Nephron progenitor cell (in vitro differentiated cells): ENCODE measurements at regions not wholly inside any gene's neighbourhood (a gene's known extent, or its start where the extent isn't known, plus 50 kb on each side); places are given as distances from the start of the nearest gene placed in this dataset.

Experiments used
- DNase-seq: peaks from one replicate; pipeline ENCODE4 v3.0.0; 2021
- H3K27ac Mint-ChIP-seq: 2 replicates; pipeline ENCODE4 v1.8.0; 2021; ENCODE audit warnings: mild to moderate bottlenecking, moderate library complexity, mixed read lengths
- H3K27me3 Mint-ChIP-seq: 2 replicates; pipeline ENCODE4 v1.8.0; 2021; ENCODE audit warnings: mild to moderate bottlenecking, low read depth, mixed read lengths; ENCODE audit not compliant: poor library complexity
- H3K36me3 Mint-ChIP-seq: 2 replicates; pipeline ENCODE4 v1.8.0; 2021; ENCODE audit warnings: low read depth, mixed read lengths
- H3K4me1 Mint-ChIP-seq: 2 replicates; pipeline ENCODE4 v1.8.0; 2021; ENCODE audit warnings: mixed read lengths
- H3K4me3 Mint-ChIP-seq: 2 replicates; pipeline ENCODE4 v1.8.0; 2021; ENCODE audit warnings: mild to moderate bottlenecking, moderate library complexity, mixed read lengths
- H3K9me3 Mint-ChIP-seq: 2 replicates; pipeline ENCODE4 v1.8.0; 2021; ENCODE audit warnings: mild to moderate bottlenecking, moderate library complexity, mixed read lengths
- TF ChIP-seq, protein P1 (sequence below): fragments of 200-600 bp; sonication (generic); IDR thresholded peaks from 2 replicates; pipeline ENCODE4 v1.5.0; 2021; ENCODE audit warnings: antibody characterized with exemption

DNA sequence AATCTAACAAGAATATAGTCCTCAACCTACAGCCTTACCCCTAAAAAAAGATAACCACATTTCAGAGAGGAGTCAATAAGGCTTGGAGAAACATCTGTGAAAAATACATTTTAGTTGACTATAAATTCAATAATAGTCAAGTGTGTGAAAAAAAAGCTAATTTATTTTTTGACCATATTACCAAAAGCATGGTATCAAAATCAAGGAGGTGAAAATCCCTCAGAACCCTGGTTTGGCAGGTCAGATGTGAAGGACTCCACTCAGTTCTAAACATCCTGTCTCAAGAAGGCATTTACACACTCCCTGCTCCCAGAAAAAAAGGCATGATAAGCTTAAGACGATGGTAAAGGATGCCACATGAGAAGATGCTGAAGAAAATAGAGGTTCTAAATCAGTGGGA, 745.1 kb upstream of the TENM3 start:
- H3K4me3 Mint-ChIP-seq, result no peak overlapping the region
- H3K9me3 Mint-ChIP-seq, result peaks cover 6% of the 10 kb centered on the region
- no peak for DNase-seq
- peaks cover 10% of the 10 kb centered on the region for H3K27me3 Mint-ChIP-seq
- TF ChIP-seq, protein P1, sequence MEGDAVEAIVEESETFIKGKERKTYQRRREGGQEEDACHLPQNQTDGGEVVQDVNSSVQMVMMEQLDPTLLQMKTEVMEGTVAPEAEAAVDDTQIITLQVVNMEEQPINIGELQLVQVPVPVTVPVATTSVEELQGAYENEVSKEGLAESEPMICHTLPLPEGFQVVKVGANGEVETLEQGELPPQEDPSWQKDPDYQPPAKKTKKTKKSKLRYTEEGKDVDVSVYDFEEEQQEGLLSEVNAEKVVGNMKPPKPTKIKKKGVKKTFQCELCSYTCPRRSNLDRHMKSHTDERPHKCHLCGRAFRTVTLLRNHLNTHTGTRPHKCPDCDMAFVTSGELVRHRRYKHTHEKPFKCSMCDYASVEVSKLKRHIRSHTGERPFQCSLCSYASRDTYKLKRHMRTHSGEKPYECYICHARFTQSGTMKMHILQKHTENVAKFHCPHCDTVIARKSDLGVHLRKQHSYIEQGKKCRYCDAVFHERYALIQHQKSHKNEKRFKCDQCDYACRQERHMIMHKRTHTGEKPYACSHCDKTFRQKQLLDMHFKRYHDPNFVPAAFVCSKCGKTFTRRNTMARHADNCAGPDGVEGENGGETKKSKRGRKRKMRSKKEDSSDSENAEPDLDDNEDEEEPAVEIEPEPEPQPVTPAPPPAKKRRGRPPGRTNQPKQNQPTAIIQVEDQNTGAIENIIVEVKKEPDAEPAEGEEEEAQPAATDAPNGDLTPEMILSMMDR, result no peak
- no peak overlapping the region for H3K27ac Mint-ChIP-seq
- H3K4me1 Mint-ChIP-seq, result peaks cover 5% of the 10 kb centered on the region
- H3K36me3 Mint-ChIP-seq, result no peaks in the 10 kb centered on the region

DNA sequence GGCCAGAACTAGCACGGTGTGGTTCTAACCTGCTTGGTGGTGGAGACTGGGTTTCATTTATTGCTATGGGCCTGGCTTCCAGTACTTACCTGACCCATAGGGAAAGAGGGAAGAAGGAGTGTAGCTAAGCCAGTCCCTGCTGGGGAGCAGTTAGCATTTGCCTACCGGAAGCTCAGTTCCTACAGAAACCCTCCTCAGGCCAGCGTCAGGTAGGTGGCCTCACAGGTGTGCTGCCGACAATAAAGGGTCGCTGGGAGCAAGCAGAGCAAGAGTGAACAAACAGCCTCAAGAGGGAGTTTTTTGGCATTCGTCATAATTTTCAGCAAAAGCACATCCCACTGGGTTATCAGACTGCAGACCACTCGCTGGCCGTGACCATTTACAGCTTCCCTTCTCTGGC, 740.6 kb upstream of the TENM3 start:
- DNase-seq, result no peak
- peaks cover 13% of the 10 kb centered on the region for H3K27me3 Mint-ChIP-seq
- no peak overlapping the region for H3K4me3 Mint-ChIP-seq
- H3K36me3 Mint-ChIP-seq, result no peaks in the 10 kb centered on the region
- peaks cover 34% of the 10 kb centered on the region for H3K4me1 Mint-ChIP-seq
- TF ChIP-seq, protein P1, result no peak
- peaks cover 6% of the 10 kb centered on the region for H3K9me3 Mint-ChIP-seq
- no peak overlapping the region for H3K27ac Mint-ChIP-seq

DNA sequence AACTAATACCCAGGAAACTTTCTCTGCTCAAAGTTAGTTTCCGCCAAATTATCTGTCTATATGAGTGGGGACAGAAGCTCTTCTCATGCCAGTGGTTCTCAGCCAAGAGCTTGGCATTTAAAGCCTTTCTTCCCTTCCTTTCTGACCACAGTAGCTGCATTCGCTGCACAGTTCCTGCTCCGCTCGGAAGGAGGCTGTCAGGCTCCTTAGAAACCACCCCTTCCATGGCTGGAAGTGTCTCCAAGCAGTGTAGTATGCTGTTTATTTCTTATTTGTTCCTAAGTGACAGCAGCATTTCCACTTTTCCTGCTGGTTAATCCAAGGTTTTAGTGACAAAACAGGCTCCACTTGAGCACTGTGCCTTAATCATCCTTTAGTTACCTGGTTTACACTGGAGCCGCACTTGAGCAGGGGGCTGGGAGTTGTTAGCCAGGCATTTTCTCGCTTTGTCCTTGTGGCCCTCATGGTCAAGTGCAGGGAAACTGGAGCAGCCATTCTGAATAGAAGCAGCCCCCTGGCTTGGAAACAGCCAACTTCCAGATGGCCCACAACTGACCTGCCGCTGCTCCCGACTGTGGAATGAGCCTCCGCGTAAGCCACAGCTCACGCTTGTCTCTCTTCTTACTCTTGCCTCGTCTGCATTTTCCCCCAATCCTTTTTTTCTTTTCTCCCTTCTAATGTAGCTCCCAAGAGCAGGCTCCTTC, 739.4 kb upstream of the TENM3 start:
- no peaks in the 10 kb centered on the region for H3K36me3 Mint-ChIP-seq
- peaks cover 17% of the 10 kb centered on the region for H3K27me3 Mint-ChIP-seq
- DNase-seq, result peak; percentile 8
- no peak overlapping the region for H3K4me3 Mint-ChIP-seq
- peaks cover 47% of the 10 kb centered on the region for H3K4me1 Mint-ChIP-seq
- H3K27ac Mint-ChIP-seq, result no peak overlapping the region
- H3K9me3 Mint-ChIP-seq, result no peaks in the 10 kb centered on the region
- TF ChIP-seq, protein P1, result no peak

- Mint-ChIP-seq H3K4me3 (no peak overlapping the region), H3K4me1 (peaks cover 58% of the 10 kb centered on the region), H3K9me3 (no peaks in the 10 kb centered on the region), H3K36me3 (no peaks in the 10 kb centered on the region), H3K27me3 (peaks cover 13% of the 10 kb centered on the region), H3K27ac (no peak overlapping the region)
- DNase-seq, result no peak
- TF ChIP-seq, protein P1, result no peak
Measured at GRCh38 chr4:181504924-181505323, 738.3 kb upstream of the TENM3 start.

DNA sequence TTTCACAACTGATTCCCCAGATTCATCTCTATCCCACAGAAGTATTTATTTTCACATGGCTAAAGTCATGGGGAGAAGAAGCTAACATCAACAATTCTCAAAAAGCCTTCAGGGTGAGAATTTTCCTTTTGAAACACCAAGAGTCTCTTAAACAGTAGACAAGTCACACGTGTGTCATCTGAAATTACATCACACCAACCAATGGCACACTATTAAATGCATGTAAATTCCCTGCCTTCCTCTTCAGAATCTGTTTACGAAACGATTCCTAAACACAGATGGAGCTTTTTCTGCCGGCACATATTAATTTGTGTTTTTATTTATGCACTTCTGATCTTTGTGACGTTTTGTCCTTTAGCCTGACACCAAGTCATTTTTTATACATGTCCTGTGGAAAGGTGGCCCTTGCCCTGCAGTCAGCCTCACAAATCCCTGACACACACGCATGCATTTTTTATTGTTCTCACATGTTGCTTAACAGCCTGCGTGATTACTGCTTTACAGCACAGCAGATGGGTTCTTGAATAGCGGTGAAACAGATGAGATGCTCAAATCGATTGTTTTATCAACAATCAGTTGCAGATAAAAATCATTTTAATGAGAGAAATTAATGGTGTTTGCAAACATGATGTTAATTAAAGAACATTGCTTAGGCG, 735.9 kb upstream of the TENM3 start:
- DNase-seq, result no peak
- Mint-ChIP-seq H3K9me3 (no peaks in the 10 kb centered on the region), H3K27me3 (peaks cover 16% of the 10 kb centered on the region), H3K36me3 (no peaks in the 10 kb centered on the region), H3K27ac (peak overlapping the region; percentile 37), H3K4me3 (peak overlapping the region; percentile 51), H3K4me1 (peaks cover 80% of the 10 kb centered on the region)
- TF ChIP-seq, protein P1, result no peak

DNA sequence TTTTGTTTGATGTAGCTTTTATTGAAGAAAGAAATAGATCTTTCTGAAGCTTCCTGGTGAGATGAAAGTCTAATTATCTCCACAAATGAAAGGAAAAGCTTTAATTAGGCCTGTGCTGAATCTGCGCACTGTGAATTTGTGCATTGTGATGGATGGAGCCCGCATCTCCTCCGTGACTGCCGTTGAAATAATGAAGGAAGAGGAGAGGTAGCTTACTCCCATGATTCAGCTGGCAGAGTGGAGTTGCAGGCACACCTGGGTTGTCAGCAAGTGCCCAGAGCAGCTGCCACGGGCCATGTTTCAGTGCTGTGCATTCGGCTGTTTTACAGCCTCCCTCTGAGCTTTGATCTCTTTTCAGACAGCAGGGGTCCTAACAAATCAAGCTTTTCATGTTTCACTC, 735.3 kb upstream of the TENM3 start:
- Mint-ChIP-seq H3K27ac (peak overlapping the region; percentile 49), H3K4me3 (peak overlapping the region; percentile 51), H3K36me3 (no peaks in the 10 kb centered on the region), H3K4me1 (peaks cover 86% of the 10 kb centered on the region), H3K9me3 (no peaks in the 10 kb centered on the region), H3K27me3 (peaks cover 19% of the 10 kb centered on the region)
- TF ChIP-seq, protein P1, result no peak
- DNase-seq, result peak; percentile 27
